GM12878 (cell line): ENCODE measurements at regions not wholly inside any gene's neighbourhood (a gene's known extent, or its start where the extent isn't known, plus 50 kb on each side); places are given as distances from the start of the nearest gene placed in this dataset.

Source experiments
- BRCA1 ChIP-seq: IDR thresholded peaks from 2 replicates; pipeline ENCODE4 v1.6.1; 2011; ENCODE audit warnings: low read depth, low read length, improper control_type of control experiment
- CHD2 ChIP-seq: IDR thresholded peaks from 2 replicates; pipeline ENCODE4 v1.6.1; 2011; ENCODE audit warnings: low read depth, low read length, improper control_type of control experiment, borderline replicate concordance
- CHD4 ChIP-seq: fragments of 200-600 bp; sonication (generic); IDR thresholded peaks from 2 replicates; pipeline ENCODE4 v1.6.1; 2016; ENCODE audit warnings: mild to moderate bottlenecking
- EP300 ChIP-seq, 2 experiments: fragments of 150-350 bp in 1 of 2; IDR thresholded peaks; 2 replicates each; pipeline ENCODE4 v1.6.1; 2011 to 2012; ENCODE audit warnings: low read depth in 2 of 2, low read length in 2 of 2, borderline replicate concordance in 1 of 2, improper control_type of control experiment in 1 of 2, inconsistent platforms in 1 of 2; ENCODE audit not compliant: control insufficient read depth in 1 of 2
- FOXM1 ChIP-seq: IDR thresholded peaks from 2 replicates; pipeline ENCODE4 v1.6.1; 2012; ENCODE audit warnings: low read depth, mild to moderate bottlenecking, inconsistent platforms, low read length, moderate library complexity
- IRF4 ChIP-seq: IDR thresholded peaks from 2 replicates; pipeline ENCODE4 v1.6.1; 2011; ENCODE audit warnings: low read depth, low read length
- JUND ChIP-seq: IDR thresholded peaks from 2 replicates; pipeline ENCODE4 v1.6.1; 2012; ENCODE audit warnings: low read depth, mild to moderate bottlenecking, low read length, improper control_type of control experiment, moderate library complexity
- KAT2A ChIP-seq: conservative IDR thresholded peaks from 2 replicates; pipeline ENCODE4 v1.6.1; 2011; ENCODE audit warnings: low read depth, low read length; ENCODE audit not compliant: control insufficient read depth
- PKNOX1 ChIP-seq: fragments of 450-650 bp; IDR thresholded peaks from 2 replicates; pipeline ENCODE4 v1.6.1; 2016; ENCODE audit warnings: mild to moderate bottlenecking
- RELB ChIP-seq: fragments of 450-650 bp; IDR thresholded peaks from 2 replicates; pipeline ENCODE4 v1.6.1; 2017; ENCODE audit warnings: low read depth, mild to moderate bottlenecking, moderate library complexity
- TCF12 ChIP-seq: IDR thresholded peaks from 2 replicates; pipeline ENCODE4 v1.6.1; 2011; ENCODE audit warnings: low read depth, mild to moderate bottlenecking, low read length
- ZBED1 ChIP-seq: IDR thresholded peaks from 2 replicates; pipeline ENCODE4 v1.6.1; 2016; ENCODE audit warnings: borderline replicate concordance
- ZZZ3 ChIP-seq: IDR thresholded peaks from 2 replicates; pipeline ENCODE4 v1.6.1; 2011; ENCODE audit warnings: low read depth; ENCODE audit not compliant: control insufficient read depth, insufficient read length
- TF ChIP-seq, protein P1 (sequence below): fragments of 450-650 bp; formaldehyde crosslinking; IDR thresholded peaks from 2 replicates; pipeline ENCODE4 v1.4.0; 2022; ENCODE audit warnings: mild to moderate bottlenecking, moderate library complexity
- TF ChIP-seq, protein P2 (sequence below): IDR thresholded peaks from 2 replicates; pipeline ENCODE4 v1.6.1; 2012; ENCODE audit warnings: low read depth, low read length, improper control_type of control experiment
- TF ChIP-seq, protein P3 (sequence below): fragments of 150-350 bp; IDR thresholded peaks from 2 replicates; pipeline ENCODE4 v1.6.1; 2014; ENCODE audit warnings: mild to moderate bottlenecking, low read depth, low read length

- TF ChIP-seq TCF12, result peak; percentile 79; the same call in 1 of the 2 replicates
- no peak for TF ChIP-seq JUND
- TF ChIP-seq BRCA1, result no peak
- TF ChIP-seq KAT2A, result no peak
- TF ChIP-seq PKNOX1, result peak; percentile 3; the same call in 1 of the 2 replicates
- TF ChIP-seq, protein P1, sequence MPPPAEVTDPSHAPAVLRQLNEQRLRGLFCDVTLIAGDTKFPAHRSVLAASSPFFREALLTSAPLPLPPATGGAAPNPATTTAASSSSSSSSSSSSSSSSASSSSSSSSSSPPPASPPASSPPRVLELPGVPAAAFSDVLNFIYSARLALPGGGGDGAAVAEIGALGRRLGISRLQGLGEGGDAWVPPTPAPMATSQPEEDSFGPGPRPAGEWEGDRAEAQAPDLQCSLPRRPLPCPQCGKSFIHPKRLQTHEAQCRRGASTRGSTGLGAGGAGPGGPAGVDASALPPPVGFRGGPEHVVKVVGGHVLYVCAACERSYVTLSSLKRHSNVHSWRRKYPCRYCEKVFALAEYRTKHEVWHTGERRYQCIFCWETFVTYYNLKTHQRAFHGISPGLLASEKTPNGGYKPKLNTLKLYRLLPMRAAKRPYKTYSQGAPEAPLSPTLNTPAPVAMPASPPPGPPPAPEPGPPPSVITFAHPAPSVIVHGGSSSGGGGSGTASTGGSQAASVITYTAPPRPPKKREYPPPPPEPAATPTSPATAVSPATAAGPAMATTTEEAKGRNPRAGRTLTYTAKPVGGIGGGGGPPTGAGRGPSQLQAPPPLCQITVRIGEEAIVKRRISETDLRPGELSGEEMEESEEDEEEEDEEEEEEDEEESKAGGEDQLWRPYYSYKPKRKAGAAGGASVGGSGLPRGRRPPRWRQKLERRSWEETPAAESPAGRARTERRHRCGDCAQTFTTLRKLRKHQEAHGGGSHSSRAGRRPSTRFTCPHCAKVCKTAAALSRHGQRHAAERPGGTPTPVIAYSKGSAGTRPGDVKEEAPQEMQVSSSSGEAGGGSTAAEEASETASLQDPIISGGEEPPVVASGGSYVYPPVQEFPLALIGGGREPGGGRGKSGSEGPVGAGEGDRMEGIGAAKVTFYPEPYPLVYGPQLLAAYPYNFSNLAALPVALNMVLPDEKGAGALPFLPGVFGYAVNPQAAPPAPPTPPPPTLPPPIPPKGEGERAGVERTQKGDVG (CRISPR knock-in tag), result 0 out of 2 replicates have a peak, but pooled peaks have one; percentile 33
- peak; percentile 63 to 80; a peak in 2 of 4 replicates for TF ChIP-seq EP300 (IDR thresholded peaks at IDR 0.05; ENCODE audit: borderline replicate concordance in 1 of 2, control insufficient read depth in 1 of 2, low read depth in 2 of 2, low read length in 2 of 2)
- TF ChIP-seq IRF4, result peak; percentile 62; the same call in 1 of the 2 replicates
- peak; percentile 96 for TF ChIP-seq RELB
- TF ChIP-seq, protein P2, sequence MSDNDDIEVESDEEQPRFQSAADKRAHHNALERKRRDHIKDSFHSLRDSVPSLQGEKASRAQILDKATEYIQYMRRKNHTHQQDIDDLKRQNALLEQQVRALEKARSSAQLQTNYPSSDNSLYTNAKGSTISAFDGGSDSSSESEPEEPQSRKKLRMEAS, result no peak
- TF ChIP-seq CHD4, result no peak
- TF ChIP-seq CHD2, result peak; percentile 2
- TF ChIP-seq, protein P3, sequence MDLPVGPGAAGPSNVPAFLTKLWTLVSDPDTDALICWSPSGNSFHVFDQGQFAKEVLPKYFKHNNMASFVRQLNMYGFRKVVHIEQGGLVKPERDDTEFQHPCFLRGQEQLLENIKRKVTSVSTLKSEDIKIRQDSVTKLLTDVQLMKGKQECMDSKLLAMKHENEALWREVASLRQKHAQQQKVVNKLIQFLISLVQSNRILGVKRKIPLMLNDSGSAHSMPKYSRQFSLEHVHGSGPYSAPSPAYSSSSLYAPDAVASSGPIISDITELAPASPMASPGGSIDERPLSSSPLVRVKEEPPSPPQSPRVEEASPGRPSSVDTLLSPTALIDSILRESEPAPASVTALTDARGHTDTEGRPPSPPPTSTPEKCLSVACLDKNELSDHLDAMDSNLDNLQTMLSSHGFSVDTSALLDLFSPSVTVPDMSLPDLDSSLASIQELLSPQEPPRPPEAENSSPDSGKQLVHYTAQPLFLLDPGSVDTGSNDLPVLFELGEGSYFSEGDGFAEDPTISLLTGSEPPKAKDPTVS, result no peak
- no peak for TF ChIP-seq ZZZ3
- TF ChIP-seq ZBED1, result peak; percentile 60; the same call in 1 of the 2 replicates
- TF ChIP-seq FOXM1, result peak; percentile 86
These were observed 111.3 kb upstream of the LNX1 start (continued) for GRCh38 chr4:53702334-53703266.
